ENCODE measurements at regions not wholly inside any gene's neighbourhood (a gene's known extent, or its start where the extent isn't known, plus 50 kb on each side); places are given as distances from the start of the nearest gene placed in this dataset.

DNA sequence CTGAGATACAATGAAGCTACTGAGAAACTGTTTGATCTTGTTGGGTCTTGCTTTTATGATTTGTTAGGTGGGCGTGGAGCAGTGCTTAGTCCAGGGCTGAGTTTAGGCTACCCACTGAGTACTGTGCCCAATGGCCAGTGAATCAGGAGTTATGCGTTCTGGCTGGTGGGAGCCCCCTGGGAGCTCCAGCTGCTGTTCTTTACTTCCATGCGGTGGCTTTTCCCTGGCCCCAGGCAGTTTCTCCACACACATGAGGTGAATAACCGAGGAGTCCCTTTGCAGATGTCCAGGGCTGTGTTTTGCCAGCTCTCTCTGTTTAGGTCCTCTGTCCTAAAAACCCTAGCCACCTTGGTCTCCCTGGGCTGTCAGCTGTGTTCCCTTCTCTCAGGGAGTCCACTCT, 106.5 kb downstream of the KLF13 start:
- DNase-seq (ENCODE audit: low read depth) = no peak
- H3K4me3 ChIP-seq (ENCODE audit: low read length) = no peak overlapping the region
- TF ChIP-seq, protein P1, sequence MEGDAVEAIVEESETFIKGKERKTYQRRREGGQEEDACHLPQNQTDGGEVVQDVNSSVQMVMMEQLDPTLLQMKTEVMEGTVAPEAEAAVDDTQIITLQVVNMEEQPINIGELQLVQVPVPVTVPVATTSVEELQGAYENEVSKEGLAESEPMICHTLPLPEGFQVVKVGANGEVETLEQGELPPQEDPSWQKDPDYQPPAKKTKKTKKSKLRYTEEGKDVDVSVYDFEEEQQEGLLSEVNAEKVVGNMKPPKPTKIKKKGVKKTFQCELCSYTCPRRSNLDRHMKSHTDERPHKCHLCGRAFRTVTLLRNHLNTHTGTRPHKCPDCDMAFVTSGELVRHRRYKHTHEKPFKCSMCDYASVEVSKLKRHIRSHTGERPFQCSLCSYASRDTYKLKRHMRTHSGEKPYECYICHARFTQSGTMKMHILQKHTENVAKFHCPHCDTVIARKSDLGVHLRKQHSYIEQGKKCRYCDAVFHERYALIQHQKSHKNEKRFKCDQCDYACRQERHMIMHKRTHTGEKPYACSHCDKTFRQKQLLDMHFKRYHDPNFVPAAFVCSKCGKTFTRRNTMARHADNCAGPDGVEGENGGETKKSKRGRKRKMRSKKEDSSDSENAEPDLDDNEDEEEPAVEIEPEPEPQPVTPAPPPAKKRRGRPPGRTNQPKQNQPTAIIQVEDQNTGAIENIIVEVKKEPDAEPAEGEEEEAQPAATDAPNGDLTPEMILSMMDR (conservative IDR thresholded peaks at IDR 0.05; ENCODE audit: low read depth, low read length) = no peak

DNA sequence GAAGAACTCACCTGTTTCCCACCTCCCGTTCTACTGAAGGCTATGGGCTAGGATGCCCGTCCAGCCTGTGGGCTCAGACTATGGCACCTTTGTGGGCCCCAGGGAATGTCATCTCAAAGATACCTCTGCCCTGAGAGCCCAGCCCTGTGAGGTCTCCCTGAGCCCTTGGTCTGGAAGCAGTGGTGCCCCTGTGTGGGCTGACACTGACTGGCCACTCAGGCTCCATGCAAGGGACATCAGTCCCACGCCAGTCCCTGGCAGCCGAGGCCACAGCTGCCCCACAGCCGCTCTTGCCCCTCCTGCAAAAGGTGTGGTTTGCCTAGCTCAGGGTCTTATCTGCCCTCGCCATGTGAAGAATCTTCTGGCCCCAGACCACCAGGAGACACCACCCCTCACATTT, 106.9 kb downstream of the KLF13 start:
- no peak overlapping the region for H3K4me3 ChIP-seq (ENCODE audit: low read length)

DNA sequence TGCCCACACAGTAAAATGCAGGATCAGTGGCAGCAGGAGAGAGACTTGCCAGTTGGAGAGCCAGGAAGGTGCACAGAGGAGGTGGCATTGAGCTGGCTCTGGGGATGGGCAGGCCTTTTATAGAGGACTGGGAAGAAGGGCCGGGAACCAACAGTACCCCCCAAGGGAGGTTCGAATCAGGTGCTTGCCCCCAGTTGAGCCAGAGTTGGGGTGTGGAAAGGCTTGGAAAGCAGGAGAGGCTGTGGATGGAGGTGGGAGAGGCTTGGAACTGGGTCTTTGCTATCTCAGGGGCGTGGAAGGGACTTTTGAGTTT, 107.6 kb downstream of the KLF13 start:
- no peak overlapping the region for H3K4me3 ChIP-seq (ENCODE audit: low read length)
- no peak for DNase-seq (ENCODE audit: low read depth)
- TF ChIP-seq, protein P1 (conservative IDR thresholded peaks at IDR 0.05; ENCODE audit: low read depth, low read length) = no peak

More for the DNA sequence above, 106.9 kb downstream of the KLF13 start:
- no peak for DNase-seq (ENCODE audit: low read depth)
- TF ChIP-seq, protein P1 (conservative IDR thresholded peaks at IDR 0.05; ENCODE audit: low read depth, low read length) = no peak

- TF ChIP-seq, protein P1 (conservative IDR thresholded peaks at IDR 0.05; ENCODE audit: low read depth, low read length) = no peak
- no peak for DNase-seq (ENCODE audit: low read depth)
- H3K4me3 ChIP-seq (ENCODE audit: low read length) = no peak overlapping the region
Observed at GRCh38 chr15:31434588-31435260, 108.1 kb downstream of the KLF13 start.

- no peak overlapping the region for H3K4me3 ChIP-seq (ENCODE audit: low read length)
- DNase-seq (ENCODE audit: low read depth) = no peak
- TF ChIP-seq, protein P1 (conservative IDR thresholded peaks at IDR 0.05; ENCODE audit: low read depth, low read length) = peak; percentile 76
Observed at GRCh38 chr15:31435261-31435911, 108.8 kb downstream of the KLF13 start.

GRCh38 chr15:31435912-31436628, 109.4 kb downstream of the KLF13 start:
- no peak overlapping the region for H3K4me3 ChIP-seq (ENCODE audit: low read length)
- no peak for DNase-seq (ENCODE audit: low read depth)
- TF ChIP-seq, protein P1 (conservative IDR thresholded peaks at IDR 0.05; ENCODE audit: low read depth, low read length) = no peak

Data from retinal pigment epithelial cell (primary cell).